GM18511 (cell line): ENCODE measurements at regions not wholly inside any gene's neighbourhood (a gene's known extent, or its start where the extent isn't known, plus 50 kb on each side); places are given as distances from the start of the nearest gene placed in this dataset.

Experiments
- ATAC-seq: cut with Tn5 transposase; IDR thresholded peaks from one replicate; pipeline ENCODE4 v1.9.1; 2021; ENCODE audit warnings: mild to moderate bottlenecking, moderate library complexity; ENCODE audit not compliant: unreplicated experiment

- ATAC-seq: no peak
Observed at GRCh38 chr15:95296643-95297042, 1033.9 kb upstream of the NR2F2 start.

GRCh38 chr15:95298729-95299128 lies 1031.8 kb upstream of the NR2F2 start:
- no peak for ATAC-seq

- no peak for ATAC-seq
Observed at GRCh38 chr15:95300958-95301357, 1029.5 kb upstream of the NR2F2 start.

DNA sequence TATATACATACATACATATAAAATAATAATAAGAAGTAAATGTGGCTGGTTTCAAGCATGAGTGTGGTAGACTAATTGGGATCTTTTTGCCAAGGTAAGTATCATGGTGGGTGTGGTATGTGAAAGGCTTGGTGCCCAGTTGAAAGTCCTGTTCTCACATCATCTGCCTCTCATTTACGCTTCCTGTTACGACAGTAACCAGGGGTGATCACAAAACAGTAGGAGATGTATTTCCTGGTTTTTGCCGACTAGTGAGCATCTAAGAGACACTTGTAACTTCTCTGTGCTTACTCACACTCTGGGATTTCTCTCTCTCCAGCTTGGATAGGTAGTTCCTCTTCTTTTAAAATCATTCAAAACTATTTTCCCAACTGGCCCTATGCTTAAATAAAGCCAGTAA lies 1028.3 kb upstream of the NR2F2 start:
- no peak for ATAC-seq

GRCh38 chr15:95302809-95303208 lies 1027.7 kb upstream of the NR2F2 start:
- no peak for ATAC-seq

GRCh38 chr15:95303713-95304112 lies 1026.8 kb upstream of the NR2F2 start:
- ATAC-seq: no peak

- ATAC-seq: no peak
Observed at GRCh38 chr15:95304151-95304946, 1026.2 kb upstream of the NR2F2 start.

DNA sequence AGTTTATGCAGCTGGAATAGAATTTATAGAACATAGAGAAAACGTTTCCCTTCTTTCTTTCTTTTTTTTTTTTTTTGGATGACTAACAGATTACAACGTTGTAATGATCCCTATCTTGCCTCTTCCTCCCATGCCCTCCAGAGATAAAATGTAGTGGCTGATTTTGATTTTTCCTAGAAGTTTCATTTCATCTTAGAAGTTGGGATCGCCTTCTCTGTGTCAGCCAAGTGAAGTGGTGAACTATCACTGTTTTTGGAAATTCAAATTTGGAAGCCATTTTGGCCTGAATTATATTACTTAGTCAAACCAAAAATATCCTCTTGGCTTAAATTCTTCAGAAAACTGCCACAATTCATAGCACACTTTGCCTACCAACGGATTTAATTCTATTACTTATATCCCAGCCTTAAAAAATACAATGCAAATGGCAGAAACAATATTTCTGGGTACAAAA lies 1025.5 kb upstream of the NR2F2 start:
- ATAC-seq: no peak

DNA sequence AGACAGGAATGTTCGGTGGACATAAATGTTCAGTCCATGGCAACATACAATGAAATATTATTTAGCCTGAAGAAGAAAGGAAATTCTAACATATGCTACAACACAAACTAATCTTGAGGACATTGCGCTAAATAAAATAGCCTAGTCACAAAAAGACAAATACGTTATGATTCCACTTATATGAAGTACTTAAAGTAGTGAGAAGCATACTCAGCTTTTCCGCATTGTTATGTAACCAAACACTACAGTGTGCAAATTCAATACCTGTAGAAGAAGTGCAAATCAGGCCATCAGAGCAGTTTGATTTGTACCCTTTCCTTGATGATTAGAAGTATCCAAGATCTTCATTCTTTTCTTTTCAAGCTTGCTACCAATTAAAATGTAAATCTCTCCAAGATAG lies 1023.4 kb upstream of the NR2F2 start:
- ATAC-seq: no peak

- no peak for ATAC-seq
Observed at GRCh38 chr15:95319242-95319641, 1011.3 kb upstream of the NR2F2 start.

GRCh38 chr15:95323796-95324195 lies 1006.7 kb upstream of the NR2F2 start:
- ATAC-seq: no peak

GRCh38 chr15:95324656-95325055 lies 1005.8 kb upstream of the NR2F2 start:
- ATAC-seq: no peak

GRCh38 chr15:95325763-95326404 lies 1004.6 kb upstream of the NR2F2 start:
- no peak for ATAC-seq

DNA sequence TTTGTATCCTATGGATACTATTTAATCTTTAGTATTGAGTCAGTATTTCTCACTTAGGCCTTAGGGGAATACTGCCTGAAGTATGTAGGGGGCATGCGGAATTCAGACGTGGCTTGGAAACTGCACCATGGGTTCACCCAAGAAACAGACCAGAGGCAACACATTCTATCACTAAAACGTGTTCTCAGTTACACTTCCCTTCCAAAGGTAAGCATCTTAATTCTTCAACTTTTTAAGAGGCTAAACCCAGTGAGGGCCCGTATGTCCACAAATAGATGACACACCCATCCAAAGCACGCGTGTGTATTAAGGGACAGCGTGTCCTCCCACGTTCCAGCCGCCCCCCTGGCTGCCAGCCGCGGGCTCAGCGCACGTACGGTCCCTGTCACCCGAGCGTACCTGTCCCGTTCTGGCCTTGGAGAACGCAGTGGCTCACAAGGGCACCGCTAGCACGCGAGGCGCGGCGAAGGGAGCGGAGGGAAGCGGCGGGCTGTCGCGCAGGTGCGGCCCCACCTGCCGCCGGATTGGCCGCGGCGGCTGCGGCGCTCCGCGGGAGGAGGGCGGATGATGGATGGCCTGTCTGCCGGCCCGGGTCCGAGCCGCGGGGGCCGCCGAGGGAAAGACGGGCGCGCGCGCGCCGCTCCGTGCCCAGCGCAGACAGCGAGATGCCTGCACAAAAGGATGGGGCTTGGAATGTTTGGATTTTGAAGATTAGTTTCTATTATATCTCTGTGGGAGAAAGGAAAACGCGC lies 1003.9 kb upstream of the NR2F2 start:
- ATAC-seq: no peak

DNA sequence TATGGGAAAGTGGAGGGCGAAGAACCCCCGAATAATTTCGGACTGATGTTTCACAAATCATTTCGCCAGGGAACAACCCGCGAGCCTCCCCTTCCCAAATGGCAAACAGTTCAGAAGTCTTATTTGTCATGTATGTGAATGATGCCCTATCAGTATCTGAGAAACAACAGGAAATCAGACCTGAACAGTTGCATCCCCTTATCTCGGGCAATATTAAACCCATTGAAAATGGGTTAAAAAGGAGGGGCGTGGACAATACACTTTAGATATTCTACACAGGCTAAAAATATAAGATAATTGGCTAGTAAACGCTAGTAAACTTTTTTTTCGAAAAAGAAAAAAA lies 1003.3 kb upstream of the NR2F2 start:
- ATAC-seq: no peak

DNA sequence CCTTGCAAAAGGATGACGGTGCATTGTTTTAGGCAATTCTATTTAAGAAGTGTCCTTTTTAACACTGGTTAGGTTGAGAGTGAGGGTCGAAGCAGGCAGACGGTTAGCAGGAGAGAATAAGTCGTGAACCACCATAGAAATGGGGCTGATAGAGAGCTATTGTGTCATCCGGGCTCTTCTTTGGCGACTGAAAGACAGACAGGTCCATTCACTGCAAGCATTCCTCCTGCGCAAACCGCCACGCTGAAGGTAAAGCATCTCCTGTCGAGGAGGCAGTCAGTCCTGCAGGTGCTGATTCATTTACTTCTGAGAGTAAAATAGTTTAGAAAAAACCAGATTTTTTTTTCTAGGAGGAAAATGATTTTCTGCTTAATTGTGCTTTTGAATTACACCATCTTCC lies 1002.8 kb upstream of the NR2F2 start:
- no peak for ATAC-seq

DNA sequence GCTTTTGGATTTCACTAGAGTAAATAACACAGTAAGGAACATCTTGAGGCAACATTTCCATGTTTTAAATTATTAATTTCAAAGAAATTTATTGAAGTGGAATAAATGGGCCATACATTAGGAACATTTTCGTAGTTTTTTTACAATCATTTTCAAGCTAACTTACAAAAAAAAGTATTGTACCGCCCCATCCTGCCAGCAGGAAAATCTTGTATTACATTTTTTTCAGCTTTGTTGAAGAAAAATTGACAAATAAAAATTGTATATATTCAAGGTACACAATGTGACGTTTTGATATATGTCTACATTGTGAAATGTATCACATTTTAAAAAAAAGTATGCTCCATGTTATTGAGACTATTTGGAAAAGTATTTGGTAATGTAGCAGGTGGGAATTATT lies 1001.9 kb upstream of the NR2F2 start:
- ATAC-seq: no peak

DNA sequence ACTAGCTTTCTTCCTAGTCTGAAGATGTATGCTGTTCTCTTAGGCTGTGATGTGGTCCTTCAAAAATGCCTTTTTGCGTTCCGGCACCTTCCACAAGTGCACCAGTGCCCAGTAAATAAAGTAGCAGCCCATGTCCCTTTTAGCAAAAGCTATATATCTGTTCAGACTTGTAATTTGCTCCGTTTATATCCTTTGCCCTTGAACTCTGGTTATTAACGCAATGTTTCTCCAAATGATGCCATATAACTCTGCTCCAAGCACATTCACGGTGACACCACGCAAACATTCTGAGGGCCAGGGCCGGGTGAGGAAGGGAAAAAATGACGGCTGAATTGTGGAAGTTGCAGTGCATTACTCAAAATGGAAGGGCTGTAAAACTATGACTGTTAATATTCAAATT lies 1001.1 kb upstream of the NR2F2 start:
- ATAC-seq: no peak

- no peak for ATAC-seq
Observed at GRCh38 chr15:95341686-95342085, 988.8 kb upstream of the NR2F2 start.

DNA sequence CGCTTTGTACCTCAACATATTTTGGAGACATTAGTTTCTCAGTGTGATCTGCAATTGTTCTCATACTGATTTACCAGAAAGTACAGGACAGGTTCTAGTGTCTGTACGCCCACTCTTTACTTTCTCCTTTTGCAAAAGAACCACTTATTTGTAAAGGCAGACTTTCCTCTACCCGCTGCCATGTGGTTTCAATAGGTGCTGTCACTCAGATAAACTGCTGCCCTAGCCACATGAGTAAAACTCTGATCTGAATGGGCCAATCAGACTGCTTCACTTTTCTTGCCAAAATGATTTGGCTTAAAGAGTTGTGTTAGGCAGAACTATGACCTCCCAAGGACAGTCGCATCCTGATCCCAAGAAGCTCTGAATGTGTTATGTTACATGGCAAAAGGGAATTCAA lies 984.6 kb upstream of the NR2F2 start:
- ATAC-seq: no peak

DNA sequence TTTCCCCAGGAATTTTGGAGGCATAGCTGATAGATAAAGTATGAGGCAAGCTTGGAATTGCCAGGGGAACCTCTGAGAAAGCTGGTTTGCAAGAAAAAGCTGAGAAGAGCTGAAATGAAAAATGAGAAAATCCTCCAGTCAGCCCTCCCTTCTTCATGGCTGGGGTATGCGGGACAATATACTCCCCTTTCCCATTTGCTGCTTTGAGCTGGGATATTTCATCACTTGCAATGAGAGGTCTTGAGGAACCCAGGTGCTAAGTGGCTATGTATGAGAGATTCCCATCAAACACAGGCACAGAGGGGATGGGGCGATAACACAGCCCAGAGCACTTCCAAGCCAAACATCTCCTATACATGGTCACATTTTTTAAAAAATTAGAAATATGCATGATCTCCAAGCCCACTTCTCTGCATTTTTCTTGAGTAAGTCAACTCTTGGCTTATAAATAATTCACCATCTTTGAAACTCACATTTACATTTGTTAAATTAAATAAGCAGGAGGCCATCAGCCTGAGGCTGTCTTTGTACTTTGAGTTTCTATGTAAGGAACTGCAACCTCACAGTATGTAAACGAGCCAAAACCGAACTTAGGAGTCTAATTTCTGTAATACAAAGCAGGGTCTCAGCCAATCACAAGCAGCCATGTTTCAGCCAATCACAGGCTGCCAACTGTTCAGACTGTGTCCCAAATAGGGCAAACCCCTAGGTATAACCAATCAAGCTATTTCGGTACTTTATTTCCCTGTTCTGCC lies 983.6 kb upstream of the NR2F2 start:
- no peak for ATAC-seq
